ENCODE measurements at regions not wholly inside any gene's neighbourhood (a gene's known extent, or its start where the extent isn't known, plus 50 kb on each side); places are given as distances from the start of the nearest gene placed in this dataset.

DNA sequence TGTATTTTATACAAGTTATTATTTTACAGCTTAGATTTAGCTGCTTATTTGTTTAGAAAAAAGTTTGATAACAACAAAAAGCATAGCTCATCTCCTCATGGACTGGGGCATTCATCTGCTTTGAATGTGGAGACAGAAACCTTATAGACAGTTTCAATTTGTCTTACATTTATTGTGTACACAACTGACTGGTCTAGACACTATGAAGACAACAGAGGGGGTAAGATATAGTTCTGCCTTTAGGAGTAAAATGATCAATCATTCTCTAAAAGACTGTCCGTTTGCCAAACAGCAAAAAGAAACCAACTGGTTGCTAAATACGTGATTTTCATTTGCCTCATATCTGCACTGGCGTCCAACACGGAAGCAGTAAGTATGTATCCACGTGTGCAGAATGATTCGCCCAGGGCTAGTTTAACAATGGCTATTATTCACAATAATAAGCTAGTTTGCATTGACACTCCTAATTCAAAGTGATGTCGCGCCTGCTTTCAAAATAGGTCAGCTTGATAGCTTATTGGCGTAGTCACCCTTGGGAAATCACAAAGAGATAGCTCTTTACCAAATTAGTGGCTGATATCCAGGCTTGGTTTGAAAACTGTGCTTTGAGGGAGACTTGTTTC, 153.6 kb downstream of the BMP2 start:
- Histone ChIP-seq H3K9ac (ENCODE audit: low read depth, low read length) (no peak overlapping the region), H3K79me2 (ENCODE audit: insufficient read depth, low read length) (no peaks in the 10 kb centered on the region), H3K4me3 (ENCODE audit: low read depth in 1 of 2, low read length in 2 of 2) (no peak overlapping the region), H3K9me3 (ENCODE audit: insufficient read depth, low read length, severe bottlenecking) (no peaks in the 10 kb centered on the region), H3K4me1 (ENCODE audit: insufficient read depth, low read length) (no peaks in the 10 kb centered on the region), H3K4me2 (ENCODE audit: insufficient read depth, low read length) (no peak overlapping the region), H4K20me1 (ENCODE audit: insufficient read depth, low read length) (no peaks in the 10 kb centered on the region), H2AFZ (ENCODE audit: low read depth, low read length) (no peak overlapping the region), H3K27me3 (ENCODE audit: insufficient read depth, low read length, poor library complexity) (no peaks in the 10 kb centered on the region), H3K27ac (ENCODE audit: low read length) (no peak overlapping the region), H3K36me3 (ENCODE audit: insufficient read depth, low read length) (no peaks in the 10 kb centered on the region)
- TF ChIP-seq EZH2 (IDR thresholded peaks at IDR 0.05; ENCODE audit: borderline replicate concordance, low read depth, low read length, severe bottlenecking): no peak
- TF ChIP-seq, protein P1, sequence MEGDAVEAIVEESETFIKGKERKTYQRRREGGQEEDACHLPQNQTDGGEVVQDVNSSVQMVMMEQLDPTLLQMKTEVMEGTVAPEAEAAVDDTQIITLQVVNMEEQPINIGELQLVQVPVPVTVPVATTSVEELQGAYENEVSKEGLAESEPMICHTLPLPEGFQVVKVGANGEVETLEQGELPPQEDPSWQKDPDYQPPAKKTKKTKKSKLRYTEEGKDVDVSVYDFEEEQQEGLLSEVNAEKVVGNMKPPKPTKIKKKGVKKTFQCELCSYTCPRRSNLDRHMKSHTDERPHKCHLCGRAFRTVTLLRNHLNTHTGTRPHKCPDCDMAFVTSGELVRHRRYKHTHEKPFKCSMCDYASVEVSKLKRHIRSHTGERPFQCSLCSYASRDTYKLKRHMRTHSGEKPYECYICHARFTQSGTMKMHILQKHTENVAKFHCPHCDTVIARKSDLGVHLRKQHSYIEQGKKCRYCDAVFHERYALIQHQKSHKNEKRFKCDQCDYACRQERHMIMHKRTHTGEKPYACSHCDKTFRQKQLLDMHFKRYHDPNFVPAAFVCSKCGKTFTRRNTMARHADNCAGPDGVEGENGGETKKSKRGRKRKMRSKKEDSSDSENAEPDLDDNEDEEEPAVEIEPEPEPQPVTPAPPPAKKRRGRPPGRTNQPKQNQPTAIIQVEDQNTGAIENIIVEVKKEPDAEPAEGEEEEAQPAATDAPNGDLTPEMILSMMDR (IDR thresholded peaks at IDR 0.05; ENCODE audit: borderline replicate concordance, extremely low read depth, low read length, poor library complexity, severe bottlenecking): no peak
- DNase-seq (no peak), ATAC-seq (ENCODE audit: insufficient read depth, low read depth) (no peak)

DNA sequence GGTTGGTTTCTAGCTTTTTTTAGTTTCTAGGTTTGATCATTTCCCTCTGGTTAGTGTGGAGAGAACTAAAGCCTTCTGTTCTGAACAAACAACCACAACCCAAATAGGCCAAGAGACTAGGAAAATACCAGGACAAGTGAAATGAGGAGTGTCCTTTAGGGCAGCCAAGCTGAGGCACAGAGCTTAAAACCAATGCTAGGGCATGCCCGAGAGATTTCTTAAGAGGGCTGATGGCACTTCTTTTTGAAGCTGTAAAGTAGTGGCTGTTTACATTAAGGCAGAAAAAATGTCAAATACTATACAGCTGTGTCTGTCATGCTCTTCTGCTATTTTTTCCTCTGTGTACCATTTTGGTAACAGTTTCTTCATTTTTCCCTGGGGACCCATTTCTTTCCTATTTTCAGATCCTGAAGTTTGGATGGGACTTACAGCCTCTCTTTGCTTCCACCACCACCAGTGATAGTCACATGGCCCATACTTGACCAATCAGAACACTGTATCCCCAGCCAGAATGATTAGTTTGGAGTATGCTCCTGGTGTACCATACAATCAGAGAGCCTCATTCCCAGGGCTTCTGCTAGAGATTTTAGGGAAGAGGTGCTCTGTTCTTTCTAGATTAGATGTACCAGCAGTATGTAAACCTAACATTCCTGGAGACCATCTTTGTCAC, 154.4 kb downstream of the BMP2 start:
- ATAC-seq (ENCODE audit: insufficient read depth, low read depth): no peak

DNA sequence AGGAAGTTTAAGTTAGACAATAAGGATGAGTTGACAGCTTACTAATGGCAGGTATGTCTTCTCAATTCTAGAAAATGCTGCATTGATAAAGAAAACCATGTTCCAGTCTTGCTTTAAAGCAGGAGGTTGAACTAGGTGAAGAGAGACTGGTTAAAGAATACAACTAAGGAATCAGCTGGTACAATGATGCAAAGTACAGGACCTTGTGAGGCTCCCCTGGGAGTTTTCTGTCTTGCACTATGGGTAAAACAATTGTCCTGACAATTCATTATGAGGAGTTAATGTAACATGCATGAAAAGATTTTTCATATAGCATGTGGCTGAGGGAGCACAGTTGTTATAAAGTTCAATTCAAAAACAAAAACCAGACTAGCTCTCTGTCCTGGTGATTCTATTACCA, 157.2 kb downstream of the BMP2 start:
- Histone ChIP-seq H3K9ac (ENCODE audit: low read depth, low read length) (no peak overlapping the region), H3K79me2 (ENCODE audit: insufficient read depth, low read length) (no peaks in the 10 kb centered on the region), H3K4me1 (ENCODE audit: insufficient read depth, low read length) (no peaks in the 10 kb centered on the region), H3K4me3 (ENCODE audit: low read depth in 1 of 2, low read length in 2 of 2) (no peak overlapping the region), H3K27me3 (ENCODE audit: insufficient read depth, low read length, poor library complexity) (no peaks in the 10 kb centered on the region), H3K4me2 (ENCODE audit: insufficient read depth, low read length) (no peak overlapping the region), H3K36me3 (ENCODE audit: insufficient read depth, low read length) (no peaks in the 10 kb centered on the region), H4K20me1 (ENCODE audit: insufficient read depth, low read length) (no peaks in the 10 kb centered on the region), H3K9me3 (ENCODE audit: insufficient read depth, low read length, severe bottlenecking) (no peaks in the 10 kb centered on the region), H3K27ac (ENCODE audit: low read length) (no peak overlapping the region), H2AFZ (ENCODE audit: low read depth, low read length) (no peak overlapping the region)
- no peak for ATAC-seq (ENCODE audit: insufficient read depth, low read depth)
- TF ChIP-seq, protein P1 (IDR thresholded peaks at IDR 0.05; ENCODE audit: borderline replicate concordance, extremely low read depth, low read length, poor library complexity, severe bottlenecking): no peak
- no peak for TF ChIP-seq EZH2 (IDR thresholded peaks at IDR 0.05; ENCODE audit: borderline replicate concordance, low read depth, low read length, severe bottlenecking)
- no peak for DNase-seq

More for the DNA sequence above, 154.4 kb downstream of the BMP2 start:
- Histone ChIP-seq H3K4me3 (ENCODE audit: low read depth in 1 of 2, low read length in 2 of 2) (no peak overlapping the region), H3K9me3 (ENCODE audit: insufficient read depth, low read length, severe bottlenecking) (no peaks in the 10 kb centered on the region), H3K4me2 (ENCODE audit: insufficient read depth, low read length) (no peak overlapping the region), H2AFZ (ENCODE audit: low read depth, low read length) (no peak overlapping the region), H3K36me3 (ENCODE audit: insufficient read depth, low read length) (no peaks in the 10 kb centered on the region), H3K4me1 (ENCODE audit: insufficient read depth, low read length) (no peaks in the 10 kb centered on the region), H3K27ac (ENCODE audit: low read length) (no peak overlapping the region), H3K9ac (ENCODE audit: low read depth, low read length) (no peak overlapping the region), H3K79me2 (ENCODE audit: insufficient read depth, low read length) (no peaks in the 10 kb centered on the region), H3K27me3 (ENCODE audit: insufficient read depth, low read length, poor library complexity) (no peaks in the 10 kb centered on the region), H4K20me1 (ENCODE audit: insufficient read depth, low read length) (no peaks in the 10 kb centered on the region)
- DNase-seq: no peak
- TF ChIP-seq, protein P1 (IDR thresholded peaks at IDR 0.05; ENCODE audit: borderline replicate concordance, extremely low read depth, low read length, poor library complexity, severe bottlenecking): no peak
- TF ChIP-seq EZH2 (IDR thresholded peaks at IDR 0.05; ENCODE audit: borderline replicate concordance, low read depth, low read length, severe bottlenecking): no peak

All from DND-41 (cell line).